GM13977 (cell line): ENCODE measurements at regions not wholly inside any gene's neighbourhood (a gene's known extent, or its start where the extent isn't known, plus 50 kb on each side); places are given as distances from the start of the nearest gene placed in this dataset.
"Not testable (repeated sequence)": the region's sequence is repeated elsewhere in the genome, so short reads cannot be mapped to it uniquely, and the experiment has no call there.

ENCODE experiments used
- DNase-seq: peaks from one replicate; pipeline ENCODE4 v3.0.0; 2012; ENCODE audit warnings: low spot score
- in situ Hi-C: fragments of 300-500 bp; cut with MboI; formaldehyde crosslinking; loops from one replicate; pipeline ENCODE4 v1.12.0; 2022; ENCODE audit warnings: low sequenced_read_pairs, low pct_unique_long_range_greater_than_20kb, mixed read lengths, inconsistent platforms; ENCODE audit not compliant: unreplicated experiment
- TF ChIP-seq, protein P1 (sequence below): IDR thresholded peaks from 2 replicates; pipeline ENCODE4 v1.5.1; 2012; ENCODE audit warnings: mild to moderate bottlenecking, control low read depth; ENCODE audit not compliant: insufficient read depth; ENCODE audit errors: extremely low read depth, missing control alignments

DNA sequence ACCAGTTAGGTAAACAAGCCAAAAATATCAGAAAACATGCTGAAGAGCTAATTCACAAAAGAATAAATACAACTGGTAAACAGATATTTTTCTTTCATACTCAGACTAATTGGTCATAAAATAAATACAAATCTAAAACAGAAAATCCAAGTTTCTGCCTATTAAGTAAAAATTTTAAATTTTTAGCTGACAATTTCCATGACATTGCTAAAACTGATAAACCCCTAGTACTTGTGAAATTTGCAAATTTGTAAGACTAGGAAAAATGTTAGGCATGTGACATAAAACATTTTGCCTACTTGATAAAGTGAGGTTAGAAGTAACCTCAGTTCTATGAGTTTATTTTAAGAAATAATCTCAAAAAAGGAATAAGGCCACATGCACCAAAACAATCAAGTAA lies 356.1 kb downstream of the LRATD1 start:
- no peak for DNase-seq
- in situ Hi-C loops, result no loop called here
- TF ChIP-seq, protein P1, sequence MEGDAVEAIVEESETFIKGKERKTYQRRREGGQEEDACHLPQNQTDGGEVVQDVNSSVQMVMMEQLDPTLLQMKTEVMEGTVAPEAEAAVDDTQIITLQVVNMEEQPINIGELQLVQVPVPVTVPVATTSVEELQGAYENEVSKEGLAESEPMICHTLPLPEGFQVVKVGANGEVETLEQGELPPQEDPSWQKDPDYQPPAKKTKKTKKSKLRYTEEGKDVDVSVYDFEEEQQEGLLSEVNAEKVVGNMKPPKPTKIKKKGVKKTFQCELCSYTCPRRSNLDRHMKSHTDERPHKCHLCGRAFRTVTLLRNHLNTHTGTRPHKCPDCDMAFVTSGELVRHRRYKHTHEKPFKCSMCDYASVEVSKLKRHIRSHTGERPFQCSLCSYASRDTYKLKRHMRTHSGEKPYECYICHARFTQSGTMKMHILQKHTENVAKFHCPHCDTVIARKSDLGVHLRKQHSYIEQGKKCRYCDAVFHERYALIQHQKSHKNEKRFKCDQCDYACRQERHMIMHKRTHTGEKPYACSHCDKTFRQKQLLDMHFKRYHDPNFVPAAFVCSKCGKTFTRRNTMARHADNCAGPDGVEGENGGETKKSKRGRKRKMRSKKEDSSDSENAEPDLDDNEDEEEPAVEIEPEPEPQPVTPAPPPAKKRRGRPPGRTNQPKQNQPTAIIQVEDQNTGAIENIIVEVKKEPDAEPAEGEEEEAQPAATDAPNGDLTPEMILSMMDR, result no peak

DNA sequence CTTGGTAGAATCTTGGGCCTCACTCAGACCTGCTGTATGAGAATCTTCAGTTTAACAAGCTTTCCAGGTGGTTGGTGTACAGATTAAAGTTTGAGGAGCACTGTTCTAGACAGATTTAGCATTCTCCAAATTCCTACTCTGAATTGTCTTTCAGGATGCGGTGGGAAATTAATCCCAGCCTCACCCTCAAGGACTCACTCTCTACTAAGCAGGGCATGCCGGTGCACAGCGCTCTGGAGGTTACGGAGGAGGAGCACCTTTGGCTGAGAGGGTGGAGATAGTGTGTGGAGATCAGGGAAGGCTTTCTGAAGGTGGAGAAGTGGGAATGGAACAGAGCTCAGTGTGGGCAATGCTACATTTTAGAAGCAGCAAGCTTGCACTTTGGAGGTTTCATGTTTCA lies 359.2 kb downstream of the LRATD1 start:
- TF ChIP-seq, protein P1, result no peak
- DNase-seq, result no peak
- in situ Hi-C loops, result no loop called here

DNA sequence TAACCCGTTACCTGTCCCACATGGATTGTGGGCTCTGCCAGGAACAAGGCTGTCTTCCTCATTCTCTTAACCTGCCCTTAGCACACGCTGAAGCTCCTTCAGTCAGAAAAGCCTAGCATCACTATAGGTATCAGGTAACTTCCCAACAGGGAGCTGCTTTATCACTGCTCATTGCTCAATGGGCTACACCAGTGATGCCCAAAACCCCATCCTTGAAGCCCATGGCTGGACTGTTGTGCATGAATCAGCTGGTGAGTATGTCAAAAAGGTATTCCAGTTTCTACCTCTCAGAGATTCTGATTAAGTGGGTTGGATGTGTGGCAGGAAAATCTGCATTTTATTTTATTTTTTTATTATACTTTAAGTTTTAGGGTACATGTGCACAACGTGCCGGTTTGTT lies 362.2 kb downstream of the LRATD1 start:
- in situ Hi-C loops, result no loop called here
- TF ChIP-seq, protein P1, result no peak
- no peak for DNase-seq

DNA sequence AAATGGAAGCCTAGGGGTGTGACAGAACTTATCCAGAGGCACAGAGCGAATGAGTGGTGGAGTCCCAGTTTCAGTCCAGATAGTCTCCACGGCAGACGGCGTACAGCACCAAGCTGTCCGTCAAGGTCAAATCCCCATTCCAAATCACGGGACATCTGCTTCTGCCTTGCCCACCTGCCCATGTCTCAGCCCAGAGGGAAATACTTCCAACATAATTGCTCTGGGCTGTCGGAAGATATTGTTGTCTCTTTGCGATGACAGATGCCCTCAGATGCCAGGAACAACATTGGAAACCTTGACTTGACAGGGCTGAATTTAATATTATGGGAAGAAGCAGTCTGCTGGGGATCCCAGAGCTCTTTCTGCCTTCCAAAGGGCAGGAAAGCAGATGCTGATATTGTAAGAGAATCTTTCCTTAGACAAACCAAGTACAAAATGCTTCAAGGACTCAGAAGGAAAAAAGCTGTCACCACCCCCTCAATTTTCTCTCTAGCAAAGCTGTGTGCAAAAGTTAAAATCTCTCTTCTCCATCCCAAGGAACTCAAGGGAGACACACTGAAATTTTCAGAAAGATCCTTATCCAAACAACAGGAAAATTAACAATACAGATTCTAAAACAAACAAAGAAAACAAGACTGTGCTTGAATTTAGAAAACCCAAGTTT lies 364.0 kb downstream of the LRATD1 start:
- in situ Hi-C loops, result no loop called here
- no peak for DNase-seq
- TF ChIP-seq, protein P1, result no peak

DNA sequence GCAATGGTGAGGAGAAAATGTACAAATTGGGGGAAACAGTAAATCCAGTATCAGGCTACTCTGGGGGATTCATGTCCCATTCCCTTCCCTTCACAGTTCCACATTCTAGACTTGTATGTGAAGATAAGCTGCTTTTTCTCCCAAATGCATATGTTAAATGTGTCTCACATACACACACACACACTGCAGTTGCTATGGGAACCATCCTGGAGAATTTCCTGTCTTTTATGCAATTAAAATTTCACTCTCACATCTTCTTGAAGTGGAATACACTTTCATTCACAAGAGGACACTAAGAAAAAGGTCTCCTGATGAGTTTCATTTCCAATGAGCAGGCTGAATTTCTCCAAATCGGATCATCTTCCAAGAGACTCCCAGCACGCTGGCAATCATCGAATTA lies 366.0 kb downstream of the LRATD1 start:
- TF ChIP-seq, protein P1, result no peak
- in situ Hi-C loops, result no loop called here
- DNase-seq, result no peak

DNA sequence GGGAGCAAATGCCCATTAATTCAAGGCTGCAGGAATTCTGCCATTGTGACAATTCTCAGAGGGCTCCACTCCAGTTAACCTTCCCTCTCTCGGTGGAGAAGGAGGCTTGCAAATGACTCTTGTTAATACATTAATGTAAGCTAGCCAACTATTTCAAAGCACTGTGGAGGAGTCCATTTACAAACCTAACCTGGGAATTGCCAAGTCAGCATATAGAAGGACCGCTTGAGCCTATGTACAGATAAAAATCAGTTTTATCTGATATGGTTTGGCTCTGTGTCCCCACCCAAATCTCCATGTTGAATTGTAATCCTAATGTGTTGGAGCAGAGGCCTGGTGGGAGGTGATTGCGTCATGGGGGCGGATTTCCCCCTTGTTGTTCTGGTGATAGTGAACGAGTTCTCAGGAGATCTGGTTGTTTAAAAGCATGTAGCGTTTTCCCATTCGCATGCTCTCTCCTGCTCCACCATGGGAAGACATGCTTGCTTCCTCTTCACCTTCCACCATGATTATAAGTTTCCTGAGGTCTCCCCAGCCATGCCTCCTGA lies 366.7 kb downstream of the LRATD1 start:
- TF ChIP-seq, protein P1, result no peak
- in situ Hi-C loops, result no loop called here
- no peak for DNase-seq

DNA sequence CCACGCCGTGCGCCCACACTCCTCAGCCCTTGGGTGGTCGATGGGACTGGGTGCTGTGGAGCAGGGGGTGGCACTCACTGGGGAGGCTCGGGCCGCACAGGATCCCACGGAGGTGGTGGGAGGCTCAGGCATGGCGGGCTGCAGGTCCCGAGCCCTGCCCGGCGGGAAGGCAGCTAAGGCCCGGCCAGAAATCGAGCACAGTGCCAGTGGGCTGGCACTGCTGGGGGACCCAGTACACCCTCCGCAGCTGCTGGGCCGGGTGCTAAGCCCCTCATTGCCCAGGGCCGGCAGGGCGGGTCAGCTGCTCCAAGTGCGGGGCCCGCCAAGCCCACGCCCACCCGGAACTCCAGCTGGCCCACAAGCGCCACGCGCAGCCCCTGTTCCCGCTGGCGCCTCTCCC lies 370.0 kb downstream of the LRATD1 start:
- in situ Hi-C loops, DNase-seq: not testable (repeated sequence)
